ENCODE measurements at regions not wholly inside any gene's neighbourhood (a gene's known extent, or its start where the extent isn't known, plus 50 kb on each side); places are given as distances from the start of the nearest gene placed in this dataset.

- Histone ChIP-seq H4K91ac (replicated peaks; ENCODE audit: insufficient read length, low read length) (no peak overlapping the region), H2BK20ac (ENCODE audit: low read length) (no peak overlapping the region), H3K4ac (replicated peaks; ENCODE audit: insufficient read length, low read depth, low read length) (no peak overlapping the region), H2AFZ (ENCODE audit: low read length) (no peak overlapping the region), H2AK5ac (ENCODE audit: low read depth, low read length) (no peak overlapping the region), H3K9ac (replicated peaks in 1 of 4; ENCODE audit: extremely low read depth in 1 of 4, low read depth in 3 of 4, low read length in 3 of 4) (no peak overlapping the region), H2BK12ac (ENCODE audit: low read depth, low read length) (no peak overlapping the region), H3K18ac (ENCODE audit: extremely low read depth, low read length) (no peak overlapping the region), H3K9me3 (ENCODE audit: insufficient read depth in 2 of 2, low read depth in 1 of 2, low read length in 1 of 2) (no peaks in the 10 kb centered on the region), H4K8ac (ENCODE audit: extremely low read depth, insufficient read depth, low read length) (no peak overlapping the region), H3K27me3 (replicated peaks in 1 of 4; ENCODE audit: control insufficient read depth in 3 of 4, extremely low read depth in 1 of 4, insufficient read depth in 3 of 4, low read length in 3 of 4) (no peaks in the 10 kb centered on the region), H3K36me3 (ENCODE audit: control insufficient read depth in 2 of 4, insufficient read depth in 4 of 4, low read length in 3 of 4) (no peaks in the 10 kb centered on the region), H2BK5ac (ENCODE audit: low read depth, low read length) (no peak overlapping the region), H3K4me3 (ENCODE audit: extremely low read depth in 1 of 4, insufficient read depth in 2 of 4, low read depth in 3 of 4, low read length in 4 of 4) (no peak overlapping the region), H3K4me2 (ENCODE audit: insufficient read depth in 1 of 2, low read depth in 2 of 2, low read length in 2 of 2) (no peak overlapping the region), H3K23me2 (ENCODE audit: low read depth, low read length) (no peaks in the 10 kb centered on the region), H3K56ac (replicated peaks; ENCODE audit: insufficient read length, low read depth, low read length) (no peak overlapping the region), H3K14ac (ENCODE audit: insufficient read length) (no peak overlapping the region), H2BK120ac (replicated peaks; ENCODE audit: low read depth, low read length) (no peak overlapping the region), H2BK15ac (ENCODE audit: low read length) (no peak overlapping the region), H3K79me2 (ENCODE audit: control insufficient read depth in 1 of 2, insufficient read depth in 2 of 2, low read length in 2 of 2) (no peaks in the 10 kb centered on the region), H3K27ac (ENCODE audit: low read depth, low read length) (no peak overlapping the region), H3K23ac (ENCODE audit: insufficient read length) (no peak overlapping the region), H4K20me1 (replicated peaks in 1 of 2; ENCODE audit: control insufficient read depth in 1 of 2, insufficient read depth in 2 of 2, low read length in 2 of 2) (no peaks in the 10 kb centered on the region), H3K79me1 (ENCODE audit: low read depth, low read length) (no peaks in the 10 kb centered on the region), H3K4me1 (replicated peaks in 1 of 4; ENCODE audit: control insufficient read depth in 3 of 4, insufficient read depth in 4 of 4, low read length in 3 of 4) (0 out of 7 replicates have a peak, but pooled peaks cover 0 to 2% (median 0%) of the 10 kb centered on the region in 4 experiments), H4K5ac (ENCODE audit: insufficient read length, low read depth, low read length) (no peak overlapping the region)
- 86% methylated on average over 2 of the region's 2 CpGs; no CpG with 5 or more reads in 1 of the 2 experiments for WGBS, 2 experiments (ENCODE audit: extremely low coverage in 1 of 2, insufficient coverage in 1 of 2, insufficient read length in 1 of 2, insufficient replicate concordance in 2 of 2, low coverage in 1 of 2, low lambda C conversion rate in 2 of 2, missing lambda C conversion rate in 1 of 2)
- no peak for FAIRE-seq
- ChIA-PET POLR2A (ENCODE audit: partially characterized antibody) (no interaction called here), CTCF (ENCODE audit: partially characterized antibody) (no interaction called here)
- DNase-seq (ENCODE audit: low read depth in 1 of 2, low spot score in 2 of 2), result no peak
- TF ChIP-seq JUND (IDR thresholded peaks at IDR 0.05; ENCODE audit: low read length) (no peak), SP1 (IDR thresholded peaks at IDR 0.05; ENCODE audit: low read depth, low read length) (no peak), RAD21 (IDR thresholded peaks at IDR 0.05 in 1 of 2, conservative IDR thresholded peaks at IDR 0.05 in 1 of 2; ENCODE audit: low read depth in 2 of 2, low read length in 2 of 2) (no peak), SAP30 (IDR thresholded peaks at IDR 0.05; ENCODE audit: insufficient read depth, insufficient replicate concordance, low read length) (no peak), EP300 (IDR thresholded peaks at IDR 0.05; ENCODE audit: borderline replicate concordance in 1 of 2, low read depth in 2 of 2, low read length in 2 of 2) (no peak), TBP (IDR thresholded peaks at IDR 0.05; ENCODE audit: low read depth, low read length) (no peak), RFX5 (IDR thresholded peaks at IDR 0.05; ENCODE audit: borderline replicate concordance, low read depth, low read length) (no peak), KDM1A (IDR thresholded peaks at IDR 0.05; ENCODE audit: borderline replicate concordance, low read length) (no peak), CEBPB (IDR thresholded peaks at IDR 0.05; ENCODE audit: low read depth, low read length) (no peak), CREB1 (IDR thresholded peaks at IDR 0.05) (no peak), CHD1 (IDR thresholded peaks at IDR 0.05; ENCODE audit: low read depth, low read length) (no peak)
Measured at GRCh38 chr4:11596989-11597388, 168.3 kb upstream of the HS3ST1 start.
